PFSK-1 (cell line): ENCODE measurements at regions not wholly inside any gene's neighbourhood (a gene's known extent, or its start where the extent isn't known, plus 50 kb on each side); places are given as distances from the start of the nearest gene placed in this dataset.

Experiments used
- FOXP2 ChIP-seq: optimal IDR thresholded peaks from 2 replicates; pipeline ENCODE3; 2011; ENCODE audit warnings: borderline replicate concordance, control low read depth, inconsistent platforms; ENCODE audit not compliant: insufficient read depth; ENCODE audit errors: extremely low read length, extremely low read depth
- POLR2AphosphoS5 ChIP-seq: IDR thresholded peaks from 2 replicates; pipeline ENCODE4 v1.6.1; 2012; ENCODE audit warnings: low read depth, mild to moderate bottlenecking, control low read depth, low read length, moderate library complexity
- REST ChIP-seq, 2 experiments: IDR thresholded peaks; 2 replicates each; pipeline versions ENCODE4 v1.6.1 to v1.8.0; 2011 to 2012; ENCODE audit warnings: low read depth in 2 of 2, low read length in 2 of 2, control low read depth in 1 of 2, inconsistent platforms in 1 of 2, mild to moderate bottlenecking in 1 of 2, moderate library complexity in 1 of 2; ENCODE audit not compliant: insufficient read depth in 1 of 2
- SIN3A ChIP-seq: IDR thresholded peaks from 2 replicates; pipeline ENCODE4 v1.6.1; 2012; ENCODE audit warnings: mild to moderate bottlenecking, low read length, moderate library complexity, borderline replicate concordance; ENCODE audit not compliant: insufficient read depth
- TAF1 ChIP-seq: IDR thresholded peaks from 2 replicates; pipeline ENCODE4 v1.6.1; 2012; ENCODE audit warnings: low read length, control low read depth, borderline replicate concordance; ENCODE audit not compliant: insufficient read depth

DNA sequence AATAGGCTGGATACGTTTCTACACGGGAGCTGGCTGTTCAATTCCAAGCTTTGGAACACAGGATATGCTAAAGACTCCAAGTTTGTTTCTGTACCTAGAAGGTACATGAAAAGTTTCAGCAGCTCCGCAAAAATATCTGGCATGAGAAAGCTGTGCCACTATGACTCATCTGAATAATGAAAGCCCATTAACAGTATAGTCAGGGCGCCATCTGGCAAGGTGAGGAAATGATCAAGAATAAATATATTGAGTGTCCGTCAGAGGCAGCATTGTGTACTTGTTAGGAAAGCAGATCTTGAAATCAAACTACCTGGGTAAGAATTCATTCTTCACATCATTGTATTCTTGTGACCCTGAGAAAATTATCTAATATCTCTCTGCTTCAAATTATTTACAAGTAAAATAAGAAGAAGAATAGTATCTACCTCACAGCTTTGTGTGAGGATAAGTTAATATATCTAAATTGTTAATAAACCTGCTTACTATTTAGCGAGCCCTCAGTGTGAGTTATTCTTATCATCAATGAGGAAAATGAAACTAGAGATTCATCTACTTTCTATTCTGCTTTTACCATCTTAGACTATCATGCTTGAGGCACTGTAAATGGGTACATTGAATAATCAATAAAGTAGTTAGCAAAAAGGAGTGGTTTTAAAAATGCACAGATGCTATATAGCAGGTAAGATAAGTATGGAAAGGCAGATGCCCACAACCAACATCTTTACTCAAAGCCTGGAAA is 53.5 kb downstream of the FSCB start:
- no peak for TF ChIP-seq TAF1
- no peak for TF ChIP-seq FOXP2
- TF ChIP-seq SIN3A: no peak
- TF ChIP-seq POLR2AphosphoS5: no peak
- no peak for TF ChIP-seq REST (IDR thresholded peaks at IDR 0.05; ENCODE audit: insufficient read depth in 1 of 2, low read depth in 2 of 2, low read length in 2 of 2)

GRCh38 chr14:44449680-44450079 is 57.4 kb downstream of the FSCB start:
- TF ChIP-seq FOXP2 (no peak), TAF1 (no peak)

DNA sequence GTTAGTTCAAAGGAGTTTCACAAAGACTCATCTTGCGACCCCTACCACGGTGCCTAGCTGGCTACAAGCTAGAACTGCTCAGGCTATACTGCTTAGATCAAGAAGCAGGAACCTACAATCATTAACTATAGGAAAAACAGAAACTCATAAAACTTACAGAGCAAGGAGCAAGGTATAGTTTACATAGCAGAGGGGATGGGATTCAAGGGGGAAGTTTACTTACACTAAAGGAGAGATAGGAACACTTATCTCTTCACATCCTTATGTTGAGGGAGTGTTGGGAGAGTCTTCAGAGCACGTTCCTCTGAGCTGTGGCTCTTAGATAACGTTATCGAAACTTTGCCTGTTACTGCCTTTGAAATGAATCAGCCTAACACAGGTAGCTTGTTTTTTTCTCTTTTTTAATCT is 58.1 kb downstream of the FSCB start:
- TF ChIP-seq FOXP2 (no peak), SIN3A (no peak), TAF1 (no peak), POLR2AphosphoS5 (no peak), REST (IDR thresholded peaks at IDR 0.05; ENCODE audit: insufficient read depth in 1 of 2, low read depth in 2 of 2, low read length in 2 of 2) (no peak)

GRCh38 chr14:44446965-44447364 is 60.1 kb downstream of the FSCB start:
- TF ChIP-seq TAF1: no peak
- TF ChIP-seq FOXP2: no peak

GRCh38 chr14:44444454-44444853 is 62.6 kb downstream of the FSCB start:
- TF ChIP-seq FOXP2: no peak
- TF ChIP-seq POLR2AphosphoS5: no peak
- no peak for TF ChIP-seq REST (IDR thresholded peaks at IDR 0.05; ENCODE audit: insufficient read depth in 1 of 2, low read depth in 2 of 2, low read length in 2 of 2)

DNA sequence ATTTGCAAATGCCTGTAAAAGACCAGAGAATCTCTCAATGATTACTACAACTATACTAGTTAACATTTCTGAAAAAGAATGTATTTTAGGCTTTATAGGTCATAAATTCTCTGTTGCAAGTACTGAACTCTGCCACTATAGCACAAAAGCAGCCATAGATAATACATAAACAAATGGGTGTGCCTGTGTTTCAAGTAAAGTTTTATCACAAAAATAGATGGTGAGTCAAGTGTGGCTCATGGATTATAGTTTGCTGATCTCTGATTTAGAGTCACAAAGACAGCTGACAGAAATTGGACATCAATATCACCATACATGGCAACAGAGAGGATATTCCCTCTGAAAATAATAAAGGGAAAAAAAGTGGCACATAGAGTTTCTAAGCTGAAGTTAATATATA is 68.1 kb downstream of the FSCB start:
- no peak for TF ChIP-seq POLR2AphosphoS5
- no peak for TF ChIP-seq FOXP2
- no peak for TF ChIP-seq REST (IDR thresholded peaks at IDR 0.05; ENCODE audit: insufficient read depth in 1 of 2, low read depth in 2 of 2, low read length in 2 of 2)
- TF ChIP-seq SIN3A: no peak
- no peak for TF ChIP-seq TAF1
